GM18867 (cell line): ENCODE measurements at regions not wholly inside any gene's neighbourhood (a gene's known extent, or its start where the extent isn't known, plus 50 kb on each side); places are given as distances from the start of the nearest gene placed in this dataset.

ENCODE experiments used
- ATAC-seq: cut with Tn5 transposase; IDR thresholded peaks from one replicate; pipeline ENCODE4 v1.9.1; 2021; ENCODE audit warnings: mild to moderate bottlenecking, moderate library complexity; ENCODE audit not compliant: unreplicated experiment

DNA sequence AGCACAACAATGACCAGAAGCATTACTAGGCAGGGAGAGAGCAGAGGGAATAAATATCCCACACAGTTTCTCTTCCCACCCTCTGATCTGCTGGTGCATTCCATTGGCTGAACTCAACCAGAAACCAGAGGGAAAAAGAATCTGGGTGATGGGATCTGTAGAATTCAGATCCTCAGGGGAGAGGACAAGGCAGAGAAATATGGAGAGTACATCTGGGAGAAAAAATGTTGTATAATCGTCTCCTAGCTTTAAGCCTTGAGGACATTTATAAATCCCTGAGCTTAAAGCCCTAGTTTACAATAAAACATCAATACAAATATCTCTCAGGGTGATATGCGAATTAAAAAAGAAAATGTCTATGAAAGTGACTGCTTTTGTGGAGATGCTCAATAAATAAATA lies 368.1 kb upstream of the MAD2L1 start:
- no peak for ATAC-seq

DNA sequence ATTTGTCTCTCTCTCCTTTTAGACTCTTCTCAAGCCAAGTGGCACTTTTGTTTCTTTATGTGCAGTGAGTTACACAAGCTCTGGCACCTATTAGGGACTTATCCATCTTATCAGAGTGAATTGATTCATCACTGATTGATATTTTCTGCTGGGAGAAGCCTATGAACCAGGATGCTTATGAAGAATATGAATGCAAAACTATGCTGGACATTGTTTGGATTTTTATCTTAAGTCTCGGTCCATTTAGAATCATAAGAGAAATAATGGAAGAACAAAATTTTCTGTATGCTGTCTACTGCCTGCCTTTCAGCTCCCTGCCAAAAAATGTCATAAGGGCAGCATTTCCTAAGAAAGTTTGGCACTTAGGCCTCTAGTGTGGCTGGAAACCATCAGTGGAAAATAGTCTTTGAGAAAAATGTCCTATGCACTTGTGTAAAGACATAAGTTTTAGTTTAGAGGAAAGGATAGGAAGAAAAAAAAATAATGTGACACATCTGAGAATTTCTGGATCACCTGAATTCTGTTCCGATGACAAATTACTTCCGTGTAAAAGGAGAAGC lies 365.7 kb upstream of the MAD2L1 start:
- ATAC-seq, result no peak

DNA sequence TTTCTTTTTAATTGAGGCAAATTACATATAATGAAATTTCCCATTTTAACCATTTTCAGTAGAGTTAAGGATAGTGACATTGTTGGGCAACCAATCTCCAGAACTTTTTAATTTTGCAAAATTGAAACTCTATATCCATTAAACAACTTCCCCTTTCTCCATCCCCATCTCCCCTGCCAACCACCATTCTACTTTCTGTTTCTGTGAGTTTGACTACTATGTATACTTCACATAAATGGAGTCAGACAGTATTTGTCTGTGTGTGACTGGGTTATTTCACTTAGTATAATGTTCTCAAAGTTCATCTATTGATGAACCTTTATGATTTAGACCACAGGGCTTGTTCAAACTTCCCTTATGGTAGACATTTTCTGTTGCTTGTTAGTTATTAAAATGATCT lies 364.5 kb upstream of the MAD2L1 start:
- ATAC-seq, result peak; percentile 71

DNA sequence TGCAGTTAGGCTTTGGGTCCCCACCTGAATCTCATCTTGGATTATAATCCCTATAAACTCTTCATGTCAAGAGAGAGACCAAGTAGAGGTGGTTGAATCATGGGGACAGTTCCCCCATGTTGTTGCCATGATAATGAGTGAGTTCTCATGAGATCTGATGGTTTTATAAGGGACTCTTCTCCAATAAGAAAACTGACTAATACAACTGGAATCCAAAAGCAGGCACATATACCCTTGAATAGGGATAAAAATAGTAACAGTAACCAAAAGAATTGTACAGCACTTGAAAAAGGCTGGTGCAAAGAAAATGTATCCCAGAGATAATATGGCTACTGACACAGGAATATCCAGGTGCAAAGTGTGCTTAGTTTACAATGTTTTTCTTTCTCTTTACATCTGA lies 351.5 kb upstream of the MAD2L1 start:
- ATAC-seq, result no peak

DNA sequence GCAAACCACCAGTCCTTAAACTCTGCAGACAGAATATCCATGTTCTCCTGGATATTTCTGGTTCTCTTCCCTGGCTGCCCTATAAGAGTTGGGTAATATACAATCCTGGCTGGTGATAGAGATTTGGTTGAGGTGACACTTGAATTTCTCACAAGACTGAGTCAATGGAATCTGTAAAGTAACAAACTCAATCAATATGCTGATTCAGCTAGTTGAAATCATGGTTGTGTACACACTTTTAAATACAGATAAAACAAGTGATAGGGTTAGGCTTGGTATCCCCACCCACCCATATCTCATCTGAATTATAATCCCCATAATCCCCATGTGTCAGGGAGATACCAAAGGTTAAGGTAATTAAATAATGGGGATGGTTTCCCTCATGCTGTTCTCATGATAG lies 349.2 kb upstream of the MAD2L1 start:
- ATAC-seq, result no peak

DNA sequence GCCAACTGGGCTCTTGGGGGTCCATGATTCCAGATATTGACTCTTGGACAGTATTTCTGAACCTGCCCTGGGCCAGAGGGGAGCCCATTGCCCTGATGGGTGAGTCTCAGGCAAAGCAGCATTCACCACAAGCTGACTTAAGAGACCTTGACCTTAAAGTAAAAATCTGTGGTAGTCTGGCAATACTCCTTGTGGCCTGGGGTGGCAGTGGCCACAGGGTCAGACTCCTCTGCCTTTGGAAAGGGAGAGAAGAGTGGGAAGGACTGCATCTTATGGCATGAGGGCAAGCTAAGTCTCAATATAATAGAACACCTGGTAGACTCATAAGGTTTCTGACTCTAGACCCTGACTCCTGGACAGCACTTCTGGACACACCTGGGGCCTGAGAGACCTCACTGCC lies 340.3 kb upstream of the MAD2L1 start:
- no peak for ATAC-seq

DNA sequence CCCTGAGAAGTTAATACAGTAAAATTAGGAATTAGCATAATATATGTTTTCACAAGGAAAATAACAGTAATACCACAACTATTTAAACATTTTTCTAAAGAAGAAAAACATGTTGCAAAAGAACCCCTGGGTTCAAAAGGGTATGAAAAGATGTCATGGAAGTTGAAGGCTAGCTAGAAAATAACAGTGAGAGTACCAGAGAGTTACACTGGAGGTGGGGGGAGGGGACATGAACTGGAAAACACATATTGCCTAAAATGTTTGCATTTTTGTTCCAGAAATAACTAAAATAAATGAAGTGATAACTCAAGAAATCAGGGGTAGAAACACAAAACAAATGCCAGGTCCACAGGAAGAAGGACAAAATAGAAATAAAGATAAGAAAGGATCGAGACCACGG lies 336.6 kb upstream of the MAD2L1 start:
- no peak for ATAC-seq

DNA sequence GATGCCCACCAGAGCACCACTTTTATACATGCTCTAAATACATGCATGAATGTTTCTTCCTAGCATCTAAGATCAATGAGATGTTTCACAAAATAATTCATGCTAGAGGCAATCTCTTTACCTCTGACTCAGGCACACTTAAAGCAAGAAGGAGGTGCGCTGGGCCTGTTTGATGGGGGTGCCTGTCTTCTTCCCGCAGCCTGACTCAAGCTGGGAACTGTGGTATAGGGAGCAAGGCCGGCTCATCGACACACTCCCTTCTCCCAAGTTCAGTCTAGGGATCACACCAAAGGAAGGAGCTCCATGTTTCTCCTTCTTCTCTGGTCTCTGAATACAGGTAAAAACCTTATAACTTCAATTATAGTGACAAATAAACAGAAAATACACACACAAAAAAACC lies 333.8 kb upstream of the MAD2L1 start:
- no peak for ATAC-seq

DNA sequence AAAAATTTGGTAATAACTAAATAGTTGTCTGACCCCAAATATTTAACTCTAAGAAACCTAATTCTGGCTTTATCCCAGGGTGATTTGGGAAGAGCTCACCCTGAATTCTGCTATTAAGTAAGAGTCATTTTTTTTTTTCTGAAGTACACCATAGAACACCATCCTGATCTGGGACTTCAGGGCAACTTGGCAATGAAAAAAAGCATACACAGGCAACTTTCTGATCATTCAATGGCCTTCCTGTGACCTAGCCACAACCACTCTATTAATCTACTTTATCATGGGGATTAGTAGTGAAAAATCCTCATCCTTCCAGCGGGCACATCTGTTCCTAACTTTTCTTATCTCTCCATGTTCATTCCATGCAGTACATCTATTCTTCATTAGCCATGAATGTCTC lies 333.2 kb upstream of the MAD2L1 start:
- no peak for ATAC-seq

DNA sequence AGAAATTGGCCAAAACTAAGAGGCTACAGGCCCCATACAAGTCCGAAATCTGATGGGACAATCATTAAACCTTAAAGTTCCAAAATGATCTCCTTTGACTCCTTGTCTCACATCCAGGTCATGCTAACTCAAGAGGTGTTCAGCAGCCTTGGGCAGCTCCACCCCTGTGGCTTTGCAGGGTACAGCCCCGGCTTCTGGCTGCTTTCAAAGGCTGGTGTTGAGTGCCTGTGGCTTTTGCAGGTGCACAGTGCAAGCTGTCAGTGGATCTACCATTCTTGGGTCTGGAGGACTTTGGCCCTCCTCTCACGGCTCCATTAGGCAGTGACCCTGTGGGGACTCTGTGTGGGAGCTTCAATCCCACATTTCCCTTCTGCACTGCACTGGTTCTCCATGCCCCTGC lies 329.1 kb upstream of the MAD2L1 start:
- no peak for ATAC-seq

DNA sequence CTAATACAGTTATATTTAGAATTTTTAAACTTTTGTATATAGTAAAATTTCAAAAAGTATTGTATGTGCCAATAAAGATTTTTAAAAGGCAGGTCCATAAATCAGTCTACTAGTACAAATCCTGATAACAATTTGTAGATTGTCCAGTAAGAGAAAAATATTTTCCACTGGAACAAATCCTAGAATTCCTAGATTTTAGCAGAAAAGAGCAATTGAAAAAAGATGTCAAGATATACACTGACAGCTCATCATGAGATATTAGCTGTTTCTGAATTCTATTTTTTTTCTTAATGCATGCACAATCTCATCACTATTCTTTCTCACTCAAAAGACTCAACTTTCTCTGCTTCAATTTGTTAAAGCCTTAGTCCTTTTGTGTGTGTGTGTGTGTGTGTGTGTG lies 289.2 kb upstream of the MAD2L1 start:
- no peak for ATAC-seq

DNA sequence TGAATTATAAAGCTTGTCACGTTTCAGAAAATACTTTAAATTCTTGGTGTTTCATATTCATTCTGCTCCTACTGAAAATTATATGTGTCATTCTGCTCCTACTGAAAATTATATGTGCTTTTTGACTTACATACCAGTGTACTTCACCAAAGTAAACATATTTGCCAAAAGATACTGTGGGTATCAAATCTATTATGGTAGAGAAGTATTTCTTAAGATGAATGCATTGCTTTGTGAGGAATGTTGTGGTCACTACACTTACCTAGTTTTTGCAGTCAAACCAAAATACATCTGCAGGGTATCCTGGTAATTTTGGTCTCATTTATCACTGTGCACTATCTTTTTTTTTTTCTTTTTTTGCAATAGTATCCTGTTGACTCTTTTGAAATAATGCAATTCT lies 287.7 kb upstream of the MAD2L1 start:
- ATAC-seq, result no peak

DNA sequence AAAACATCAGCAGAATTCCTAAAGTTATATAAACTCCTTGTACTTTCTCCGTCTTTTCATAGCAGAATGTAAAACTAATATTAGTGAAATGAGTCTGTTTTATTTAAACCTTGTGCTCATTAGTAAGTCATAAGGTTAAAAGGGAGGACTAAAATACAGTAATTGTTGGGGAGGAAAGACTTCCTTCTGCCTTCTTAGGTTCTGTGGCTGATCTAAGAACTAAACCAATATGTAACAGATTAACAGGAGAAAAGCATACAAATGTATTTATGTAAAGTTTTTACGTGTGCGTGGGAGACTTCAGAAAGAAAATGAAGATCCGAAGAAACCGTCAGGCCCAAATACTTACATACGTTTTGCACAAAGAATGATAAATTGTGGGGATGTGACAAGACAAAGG lies 286.6 kb upstream of the MAD2L1 start:
- ATAC-seq, result no peak

DNA sequence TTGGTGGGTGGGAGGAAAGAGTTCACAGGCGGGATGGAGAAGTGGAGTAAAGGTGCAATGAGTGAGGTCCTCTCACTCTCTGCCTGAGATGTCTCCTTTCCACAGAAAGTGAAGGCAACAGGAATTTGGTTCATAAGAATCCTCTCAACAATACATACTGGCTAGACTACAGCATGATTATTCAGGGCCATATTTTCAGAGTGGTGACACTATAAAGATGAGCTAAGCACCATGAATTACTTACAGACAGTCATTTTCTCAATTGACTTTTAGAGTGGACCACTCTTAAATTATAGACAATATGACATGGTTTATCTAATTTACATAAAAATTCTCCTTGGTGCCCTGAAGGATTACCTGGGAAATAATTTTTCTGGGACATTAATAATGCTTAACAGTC lies 286.1 kb upstream of the MAD2L1 start:
- no peak for ATAC-seq

DNA sequence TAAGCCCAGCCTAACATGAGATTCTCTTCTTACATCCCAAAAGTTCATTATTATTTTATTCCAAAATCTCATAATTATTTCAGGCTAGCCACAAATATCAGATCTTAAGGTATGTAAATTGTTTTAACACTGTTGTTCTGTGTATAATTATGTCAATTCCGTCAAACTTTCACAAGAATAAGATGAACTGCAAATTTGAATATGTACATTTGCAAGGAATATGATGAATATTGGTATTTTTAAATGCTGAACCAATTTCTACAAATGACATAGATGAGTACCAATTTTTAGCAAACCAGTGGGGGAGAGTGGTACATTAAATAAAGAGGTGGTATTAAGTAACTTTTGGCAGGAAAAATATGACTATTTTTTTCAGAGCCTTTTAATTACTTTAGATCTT lies 282.3 kb upstream of the MAD2L1 start:
- no peak for ATAC-seq

DNA sequence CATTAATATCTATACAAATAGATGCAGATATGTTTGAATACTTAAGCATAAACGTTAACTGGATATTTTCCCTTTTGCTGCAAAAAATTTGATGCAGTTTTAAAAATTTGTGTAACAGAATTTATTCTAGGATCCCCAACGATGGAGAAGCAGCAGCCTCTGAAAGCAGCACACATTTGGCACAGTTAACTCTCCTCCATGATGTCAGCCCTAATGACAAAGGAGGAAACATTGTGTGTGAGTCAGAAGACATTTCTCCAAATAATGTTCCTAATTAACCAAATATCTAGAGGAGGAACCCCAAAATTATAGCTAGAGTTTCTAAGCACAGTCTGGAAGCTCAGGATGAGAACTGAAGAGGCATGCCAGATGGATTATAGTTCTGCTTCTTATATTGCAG lies 281.9 kb upstream of the MAD2L1 start:
- ATAC-seq, result no peak

DNA sequence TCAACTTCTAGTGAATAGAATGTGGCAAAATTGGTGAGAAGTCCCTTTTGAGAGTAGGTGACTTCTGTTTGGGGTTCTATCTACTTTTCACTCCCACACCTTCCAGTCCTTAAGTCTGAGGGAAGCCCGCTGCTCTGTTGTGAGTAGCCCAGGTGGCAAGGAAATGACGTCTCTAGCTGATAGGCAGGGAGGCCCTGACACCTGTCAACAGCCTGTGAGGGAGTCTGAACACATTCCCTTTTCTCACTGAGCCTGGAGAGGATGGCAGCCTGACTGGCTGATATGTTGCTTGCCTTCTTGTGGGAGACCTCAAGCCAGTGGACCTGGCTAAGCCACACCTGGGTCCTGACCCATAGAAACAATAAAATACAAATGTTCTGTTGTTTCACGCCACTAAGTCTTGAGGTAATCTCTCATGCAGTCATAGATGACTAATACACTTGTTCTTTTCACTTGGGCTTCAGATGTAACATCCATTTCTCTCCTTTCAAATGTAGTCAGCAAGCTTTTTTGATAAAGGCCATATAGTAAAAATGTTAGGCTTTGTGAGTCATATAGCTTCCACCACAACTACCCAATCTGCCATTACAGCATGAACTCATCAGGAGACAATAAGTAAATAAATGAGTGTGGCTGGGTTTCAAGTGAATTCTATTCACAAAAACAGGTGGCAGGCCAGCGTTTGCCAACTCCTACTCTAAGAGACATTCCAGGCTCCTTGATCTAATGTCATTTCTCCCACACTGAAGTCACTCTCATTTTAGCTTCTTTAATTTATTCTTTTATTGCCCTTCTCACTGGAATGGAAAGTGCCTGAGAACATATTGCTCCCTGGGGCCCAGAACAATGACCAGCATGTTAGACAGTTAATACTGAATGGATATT lies 265.1 kb upstream of the MAD2L1 start:
- ATAC-seq, result no peak

DNA sequence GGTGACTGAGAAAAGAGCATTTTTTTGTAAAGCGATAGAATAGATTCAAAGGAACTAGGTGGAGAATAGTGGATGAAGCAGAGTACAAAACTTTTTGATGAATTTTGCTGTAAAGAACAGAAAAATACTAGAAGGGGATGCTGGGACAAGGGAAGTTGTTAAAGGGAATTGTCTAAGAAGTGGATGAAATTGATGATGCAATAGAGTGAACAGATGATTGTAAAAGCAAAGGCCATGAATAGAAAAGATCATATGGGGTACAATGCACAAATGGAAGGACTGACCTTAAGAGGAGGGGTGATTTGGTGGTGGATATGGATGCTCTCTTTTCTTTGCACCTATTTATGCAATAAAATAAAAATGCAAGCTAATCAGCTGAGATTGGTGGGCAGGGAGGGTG lies 262.7 kb upstream of the MAD2L1 start:
- no peak for ATAC-seq

DNA sequence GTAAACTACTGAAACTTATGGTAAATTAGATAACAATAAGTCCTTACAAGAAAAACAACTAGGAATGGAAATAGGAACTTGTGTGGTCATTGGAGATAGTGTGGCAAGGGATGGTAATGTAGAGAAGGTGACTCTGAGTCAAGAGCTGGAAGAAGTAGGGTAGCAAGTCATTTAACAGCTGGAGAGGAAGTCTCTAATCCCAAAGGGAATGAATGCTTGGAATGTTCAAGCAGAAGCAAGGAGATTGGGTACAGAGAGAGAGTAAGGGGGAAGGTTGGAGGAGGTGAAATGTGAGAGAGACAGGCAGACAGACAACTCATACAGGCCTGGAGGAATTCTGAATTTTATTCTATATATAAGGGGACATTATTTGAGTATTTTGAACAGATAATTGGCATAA lies 260.6 kb upstream of the MAD2L1 start:
- ATAC-seq, result no peak

DNA sequence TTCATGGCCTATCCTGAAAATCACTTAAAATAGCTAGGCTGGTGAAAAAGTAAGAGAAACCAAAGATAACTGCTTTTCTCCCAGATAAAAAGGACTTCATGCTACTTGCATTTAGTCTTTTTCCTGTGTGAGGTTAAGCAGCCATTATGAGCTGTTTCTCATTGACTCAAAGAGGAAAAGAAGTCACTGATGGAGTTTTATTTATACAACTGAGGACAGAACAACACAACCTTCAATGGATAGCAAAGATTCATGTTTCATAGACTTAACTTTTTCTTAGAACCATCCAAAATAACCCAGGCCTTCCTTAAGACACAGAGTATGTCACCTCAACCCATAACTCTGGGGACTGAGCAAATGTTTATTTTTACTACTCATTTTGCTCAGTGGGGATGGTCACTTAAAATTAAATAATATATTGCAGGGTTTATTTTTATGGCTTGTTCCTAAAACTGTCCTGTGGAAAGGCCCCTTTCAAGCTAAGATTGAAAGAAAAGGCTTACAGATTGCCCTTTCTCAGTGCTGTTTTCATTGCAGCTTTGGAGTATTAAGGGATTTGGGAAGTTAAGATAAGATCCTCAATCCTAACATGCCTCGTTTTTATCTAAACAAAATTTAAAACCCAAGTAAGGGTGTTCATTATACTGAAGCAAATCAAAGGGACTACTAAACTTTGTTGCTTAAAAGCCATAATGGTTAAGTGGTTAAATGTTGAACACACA lies 252.6 kb upstream of the MAD2L1 start:
- no peak for ATAC-seq

DNA sequence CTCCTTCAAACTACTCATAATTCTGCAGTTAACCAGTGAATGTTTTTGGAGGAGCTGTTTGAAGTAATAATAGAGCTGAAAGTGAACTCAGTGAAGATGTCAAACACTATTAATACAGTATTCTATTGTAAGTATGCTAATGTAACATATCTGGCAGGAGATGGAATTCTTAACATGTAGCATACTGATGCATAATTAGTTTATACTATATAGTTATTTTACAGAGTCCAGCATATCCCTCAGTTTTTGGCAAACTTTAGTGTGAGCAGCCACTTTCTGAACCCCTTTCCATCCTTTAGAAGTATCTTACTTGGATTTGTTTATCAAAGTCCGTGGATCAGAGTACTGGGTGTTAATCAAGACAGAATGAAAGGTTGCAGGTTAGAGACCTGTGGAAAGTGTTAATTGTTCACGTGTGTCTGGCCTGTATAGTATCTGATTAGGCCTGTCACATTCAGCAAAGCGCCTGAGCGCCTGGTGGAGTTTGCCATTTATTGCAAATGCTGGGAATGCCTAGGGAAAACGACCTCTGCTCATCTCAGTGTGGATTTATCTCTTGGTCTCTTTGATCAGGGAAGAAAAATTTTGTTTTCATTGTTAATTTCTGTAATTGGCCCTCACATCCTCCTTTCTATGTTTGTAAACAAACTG lies 251.7 kb upstream of the MAD2L1 start:
- ATAC-seq, result no peak

DNA sequence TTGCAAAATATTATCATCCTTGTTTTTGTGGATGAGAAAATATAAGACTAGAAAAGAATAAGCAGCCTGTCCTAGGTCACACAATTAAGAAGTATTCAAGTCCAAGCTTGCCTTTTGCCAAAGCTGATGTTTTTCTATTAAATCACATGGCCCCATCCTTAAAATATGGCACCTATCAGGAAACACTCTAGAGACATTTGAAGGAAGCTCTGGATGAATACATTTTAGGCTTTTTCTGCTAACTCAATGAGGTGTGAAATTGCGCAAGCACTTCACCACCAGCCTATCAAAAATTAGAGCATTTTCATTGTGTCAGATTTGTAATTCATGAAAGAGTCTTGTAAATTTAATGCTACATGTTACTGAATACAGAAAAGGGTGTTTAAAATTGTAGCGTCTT lies 251.1 kb upstream of the MAD2L1 start:
- ATAC-seq, result no peak
